OCI-LY7 (cell line): ENCODE measurements at regions not wholly inside any gene's neighbourhood (a gene's known extent, or its start where the extent isn't known, plus 50 kb on each side); places are given as distances from the start of the nearest gene placed in this dataset.
A peak's percentile ranks its signal among the peaks of the same experiment; 100 is the strongest.

Source experiments
- BruUV-seq: library from RNA; stranded (reverse); fragments of 400-500 nt; replicated peaks from 2 replicates; lab custom pipeline; 2021; lab: Mats Ljungman, UMichigan
- CTCF ChIA-PET: fragments of 300-600 bp; sonication (Branson Sonifier 250); formaldehyde crosslinking; loops from one replicate; lab custom pipeline; 2022; ENCODE audit warnings: antibody characterized with exemption; ENCODE audit not compliant: unreplicated experiment; lab: Charles Lee
- POLR2A ChIA-PET: fragments of 300-600 bp; sonication (Branson Sonifier 250); formaldehyde crosslinking; loops from one replicate; lab custom pipeline; 2022; ENCODE audit warnings: antibody characterized with exemption; lab: Charles Lee
- DNase-seq: peaks from one replicate; pipeline ENCODE4 v3.0.0-alpha.2; 2015; ENCODE audit warnings: low spot score
- H2AFZ ChIP-seq: fragments of 200-600 bp; sonication (generic), shearing (Covaris generic); 2 replicates; pipeline ENCODE4 v1.6.1; 2014; ENCODE audit warnings: mild to moderate bottlenecking, antibody characterized with exemption, low read length, moderate library complexity
- H3K27ac ChIP-seq: fragments of 200-600 bp; sonication (generic); 2 replicates; pipeline ENCODE4 v1.5.1; 2014; ENCODE audit warnings: mixed run types, low read depth, mild to moderate bottlenecking, moderate library complexity, low read length, inconsistent platforms; ENCODE audit not compliant: poor library complexity, severe bottlenecking
- H3K36me3 ChIP-seq: fragments of 200-600 bp; sonication (generic); 2 replicates; pipeline ENCODE4 v1.6.1; 2014; ENCODE audit warnings: mild to moderate bottlenecking, antibody characterized with exemption, low read length, moderate library complexity, mixed read lengths; ENCODE audit not compliant: insufficient read depth
- H3K4me1 ChIP-seq: fragments of 200-600 bp; sonication (generic); 2 replicates; pipeline ENCODE4 v1.5.1; 2014; ENCODE audit warnings: mild to moderate bottlenecking, low read length; ENCODE audit not compliant: insufficient read depth, poor library complexity, severe bottlenecking
- H3K4me2 ChIP-seq: fragments of 200-600 bp; sonication (generic); 2 replicates; pipeline ENCODE4 v1.6.1; 2014; ENCODE audit warnings: mild to moderate bottlenecking, low read length
- H3K4me3 ChIP-seq: fragments of 200-600 bp; sonication (generic); 2 replicates; pipeline ENCODE4 v1.5.1; 2014; ENCODE audit warnings: mild to moderate bottlenecking, low read depth, low read length; ENCODE audit not compliant: poor library complexity, severe bottlenecking
- H3K79me2 ChIP-seq: fragments of 200-600 bp; sonication (generic); 2 replicates; pipeline ENCODE4 v1.6.1; 2016; ENCODE audit warnings: low read depth, mild to moderate bottlenecking, low read length, moderate library complexity, mixed read lengths; ENCODE audit not compliant: insufficient read depth
- H3K9me2 ChIP-seq: fragments of 200-600 bp; sonication (generic); 2 replicates; pipeline ENCODE4 v1.6.1; 2016; ENCODE audit warnings: mild to moderate bottlenecking, low read length, mixed read lengths; ENCODE audit not compliant: insufficient read depth
- H3K9me3 ChIP-seq: fragments of 200-600 bp; sonication (generic); 2 replicates; pipeline ENCODE4 v1.6.1; 2014; ENCODE audit warnings: mild to moderate bottlenecking, mixed run types, low read length, mixed read lengths
- H4K20me1 ChIP-seq: fragments of 200-600 bp; sonication (generic); 2 replicates; pipeline ENCODE4 v1.6.1; 2014; ENCODE audit warnings: mild to moderate bottlenecking, antibody characterized with exemption, low read length, moderate library complexity, mixed read lengths; ENCODE audit not compliant: insufficient read depth
- CTCF ChIP-seq: fragments of 200-600 bp; sonication (generic); conservative IDR thresholded peaks from 2 replicates; pipeline ENCODE4 v1.5.1; 2014; ENCODE audit warnings: mild to moderate bottlenecking, antibody characterized with exemption, low read length, moderate library complexity, mixed read lengths
- EZH2phosphoT487 ChIP-seq: fragments of 200-600 bp; sonication (generic); IDR thresholded peaks from 2 replicates; pipeline ENCODE4 v1.6.1; 2018; ENCODE audit warnings: low read depth, borderline replicate concordance, mild to moderate bottlenecking, mixed run types, antibody characterized with exemption, low read length, moderate library complexity, mixed read lengths
- intact Hi-C: fragments of 100-400 bp; cut with micrococcal nuclease; formaldehyde crosslinking; loops from one replicate; pipeline ENCODE4 v1.10.0; 2022; ENCODE audit not compliant: unreplicated experiment

GRCh38 chr4:25532591-25532990 lies 123.1 kb upstream of the SLC34A2 start:
- Histone ChIP-seq H3K4me3 (no peak overlapping the region), H4K20me1 (no peaks in the 10 kb centered on the region), H3K4me2 (no peak overlapping the region), H3K36me3 (no peaks in the 10 kb centered on the region), H3K79me2 (no peaks in the 10 kb centered on the region), H3K9me2 (no peaks in the 10 kb centered on the region), H3K9me3 (no peaks in the 10 kb centered on the region), H2AFZ (no peak overlapping the region), H3K27ac (no peak overlapping the region), H3K4me1 (peaks cover 27% of the 10 kb centered on the region)
- intact Hi-C loops, result no loop called here
- ChIA-PET POLR2A (no interaction called here), CTCF (no interaction called here)
- TF ChIP-seq CTCF (no peak), EZH2phosphoT487 (no peak)
- no TSS peak for BruUV-seq
- no peak for DNase-seq

- ChIA-PET POLR2A (no interaction called here), CTCF (no interaction called here)
- no peak for DNase-seq
- TF ChIP-seq EZH2phosphoT487 (no peak), CTCF (no peak)
- H3K36me3 ChIP-seq, result no peaks in the 10 kb centered on the region
- no peaks in the 10 kb centered on the region for H4K20me1 ChIP-seq
- peaks cover 33% of the 10 kb centered on the region for H3K4me1 ChIP-seq
- H2AFZ ChIP-seq, result no peak overlapping the region
- no peak overlapping the region for H3K4me2 ChIP-seq
- H3K27ac ChIP-seq, result no peak overlapping the region
- intact Hi-C loops, result no loop called here
- no peaks in the 10 kb centered on the region for H3K9me2 ChIP-seq
- H3K9me3 ChIP-seq, result no peaks in the 10 kb centered on the region
- no TSS peak for BruUV-seq
- H3K79me2 ChIP-seq, result no peaks in the 10 kb centered on the region
- H3K4me3 ChIP-seq, result no peak overlapping the region
Observed at GRCh38 chr4:25533256-25533655, 122.4 kb upstream of the SLC34A2 start.

GRCh38 chr4:25535278-25535677 lies 120.4 kb upstream of the SLC34A2 start:
- ChIA-PET POLR2A (interaction anchor here (1.4 kb wide), 1 partner anchor 16 kb away, joined by 5 read pairs; no protein-coding TSS in a partner anchor), CTCF (no interaction called here)
- Histone ChIP-seq H2AFZ (no peak overlapping the region; the same call in 1 of the 2 replicates), H4K20me1 (no peaks in the 10 kb centered on the region), H3K36me3 (no peaks in the 10 kb centered on the region), H3K9me3 (no peaks in the 10 kb centered on the region), H3K4me2 (peak overlapping the region; percentile 46), H3K27ac (peak overlapping the region; percentile 55), H3K4me1 (peaks cover 37% of the 10 kb centered on the region), H3K4me3 (no peak overlapping the region), H3K9me2 (no peaks in the 10 kb centered on the region), H3K79me2 (no peaks in the 10 kb centered on the region)
- BruUV-seq, result no TSS peak
- intact Hi-C loops, result no loop called here
- no peak for DNase-seq
- TF ChIP-seq EZH2phosphoT487 (no peak), CTCF (no peak)
